LNCAP (cell line): ENCODE measurements at regions not wholly inside any gene's neighbourhood (a gene's known extent, or its start where the extent isn't known, plus 50 kb on each side); places are given as distances from the start of the nearest gene placed in this dataset.

ENCODE experiments used
- CTCF ChIP-seq: fragments of 450-650 bp; IDR thresholded peaks from 2 replicates; pipeline ENCODE4 v1.5.1; 2017; ENCODE audit warnings: mild to moderate bottlenecking

DNA sequence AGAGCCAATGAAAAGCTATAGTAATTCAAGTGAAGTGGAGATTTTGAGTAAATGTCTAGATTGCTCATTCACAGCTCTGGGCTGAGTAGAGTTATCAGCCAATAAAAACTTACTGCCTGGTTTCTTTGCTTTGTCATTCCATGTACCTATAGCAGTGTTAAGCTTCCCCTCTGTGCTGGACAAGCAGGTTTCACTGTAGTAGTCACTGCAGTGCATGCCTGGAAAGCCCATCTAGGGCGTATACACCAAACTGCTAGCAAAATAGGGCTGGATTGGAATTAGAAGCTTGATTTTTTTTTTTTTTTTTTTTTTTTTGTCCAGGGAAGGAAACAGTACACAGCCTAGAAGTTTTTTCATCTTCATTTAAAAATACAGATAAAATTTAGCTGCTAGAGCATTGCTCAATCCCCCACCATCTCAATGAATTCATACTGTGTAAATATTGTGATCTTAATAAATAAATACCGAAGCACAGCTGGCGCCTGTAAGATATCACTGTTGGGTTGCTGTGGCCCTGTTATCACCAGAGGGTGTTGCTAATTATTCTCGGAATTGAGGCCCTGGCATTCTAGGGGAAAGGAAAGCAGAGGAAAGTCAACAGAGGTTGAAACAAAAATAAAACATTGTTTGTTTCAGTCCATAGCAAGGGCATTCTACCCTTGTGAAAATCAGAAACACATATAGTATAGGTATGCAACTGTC, 968.5 kb upstream of the GJE1 start:
- TF ChIP-seq CTCF: no peak

DNA sequence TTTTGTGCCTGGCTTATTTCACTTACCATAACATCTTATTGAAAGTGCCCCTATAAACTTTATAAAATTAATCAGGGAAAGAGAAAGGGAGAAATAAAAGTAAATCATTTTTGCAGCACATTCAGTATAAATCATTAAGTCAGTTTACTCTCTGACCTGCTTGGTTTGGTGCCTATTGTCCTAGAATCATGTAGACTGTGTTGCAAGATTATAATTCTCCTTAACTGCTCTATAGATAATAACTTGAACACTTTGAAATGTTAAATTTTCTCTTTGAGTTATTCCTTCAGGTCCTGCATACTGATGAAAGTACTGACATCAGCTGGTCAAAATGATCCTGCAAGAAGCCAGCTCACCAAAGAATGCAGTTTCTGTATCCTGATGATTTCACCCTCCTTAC, 969.6 kb upstream of the GJE1 start:
- TF ChIP-seq CTCF: no peak

GRCh38 chr6:141158740-141159139, 974.0 kb upstream of the GJE1 start:
- no peak for TF ChIP-seq CTCF

DNA sequence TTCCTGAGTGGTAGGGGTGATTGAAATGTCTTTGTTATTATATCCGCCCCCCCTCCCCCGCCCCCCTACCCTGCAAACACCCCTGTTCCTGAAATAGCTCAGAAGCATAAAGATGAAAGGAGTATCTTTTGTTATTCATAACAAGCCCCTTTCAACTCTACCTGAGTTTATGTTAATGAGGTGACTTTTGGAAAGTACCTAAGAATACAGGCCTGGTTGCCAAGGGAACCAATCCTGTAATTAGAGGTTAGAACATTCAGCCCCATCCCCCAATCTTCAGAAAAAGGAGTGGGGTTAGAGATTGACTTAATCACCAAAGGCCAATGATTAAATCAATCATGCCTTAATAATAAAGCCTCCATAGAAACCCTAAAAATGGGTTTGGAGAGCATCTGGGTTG, 979.2 kb upstream of the GJE1 start:
- no peak for TF ChIP-seq CTCF

- no peak for TF ChIP-seq CTCF
Measured at GRCh38 chr6:141152951-141153350, 979.8 kb upstream of the GJE1 start.

DNA sequence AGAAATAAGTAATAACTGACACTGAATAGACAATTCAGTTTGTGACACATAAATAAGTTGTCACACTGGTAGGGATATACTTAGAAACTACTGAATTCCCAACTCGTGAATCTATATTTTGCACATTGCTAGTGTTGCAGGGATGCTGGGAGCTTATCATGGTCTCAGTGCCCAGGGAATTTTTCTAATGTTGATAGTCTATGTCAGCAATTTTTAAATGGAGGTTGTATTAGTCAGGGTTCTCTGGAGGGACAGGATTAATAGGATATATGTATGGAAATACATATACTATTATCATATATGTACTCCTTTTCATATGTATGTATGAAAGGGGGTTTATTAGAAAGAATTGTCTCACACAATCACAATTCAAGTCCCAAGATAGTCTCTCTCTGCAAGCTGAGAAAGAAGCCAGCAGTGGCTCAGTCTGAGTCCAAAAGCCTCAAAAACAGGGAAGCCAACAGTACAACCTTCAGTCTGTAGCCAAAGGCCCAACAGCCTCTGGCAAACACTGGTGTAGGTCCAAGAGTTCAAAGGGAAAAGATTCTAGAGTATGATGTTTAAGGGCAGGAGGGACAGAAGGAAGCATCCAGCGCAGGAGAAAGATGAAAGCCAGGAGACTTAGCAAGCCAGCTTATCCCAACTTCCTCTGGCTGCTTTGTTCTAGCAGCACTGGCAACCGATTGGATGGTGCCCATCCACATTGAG, 980.9 kb upstream of the GJE1 start:
- no peak for TF ChIP-seq CTCF

- no peak for TF ChIP-seq CTCF
Measured at GRCh38 chr6:141141870-141142269, 990.9 kb upstream of the GJE1 start.
